Panc1 (cell line): ENCODE measurements at regions not wholly inside any gene's neighbourhood (a gene's known extent, or its start where the extent isn't known, plus 50 kb on each side); places are given as distances from the start of the nearest gene placed in this dataset.

Source experiments
- ATAC-seq: fragments of 200-7000 bp; cut with Tn5 transposase; 2 replicates; pipeline ENCODE4 v1.9.1; 2020; ENCODE audit warnings: mild to moderate bottlenecking, moderate library complexity
- BruUV-seq: library from RNA; stranded (reverse); fragments of 400-500 nt; replicated peaks from 2 replicates; lab custom pipeline; 2021; lab: Mats Ljungman, UMichigan
- CTCF ChIA-PET: fragments of 300-600 bp; sonication (Branson Sonifier 250); formaldehyde crosslinking; loops from one replicate; lab custom pipeline; 2022; ENCODE audit warnings: antibody characterized with exemption; lab: Charles Lee
- POLR2A ChIA-PET: fragments of 300-600 bp; sonication (Branson Sonifier 250); formaldehyde crosslinking; loops from one replicate; lab custom pipeline; 2022; ENCODE audit warnings: antibody characterized with exemption; lab: Charles Lee
- DNase-seq: peaks from one replicate; pipeline ENCODE4 v3.0.0-alpha.2; 2010; ENCODE audit warnings: low read depth, low spot score
- H3K27ac ChIP-seq: 2 replicates; pipeline ENCODE4 v1.5.1; 2011; ENCODE audit warnings: mild to moderate bottlenecking, low read length, inconsistent platforms
- H3K27me3 ChIP-seq: fragments of 200-500 bp; sonication (Bioruptor generic); 2 replicates; pipeline ENCODE4 v1.6.0; 2014; ENCODE audit warnings: low read length, inconsistent platforms; ENCODE audit not compliant: control insufficient read depth, insufficient read depth
- H3K36me3 ChIP-seq: fragments of 200-500 bp; sonication (Bioruptor generic); 2 replicates; pipeline ENCODE4 v1.5.1; 2014; ENCODE audit warnings: inconsistent platforms, mild to moderate bottlenecking, low read length, moderate library complexity; ENCODE audit not compliant: control insufficient read depth, insufficient read depth
- H3K4me1 ChIP-seq: 2 replicates; pipeline ENCODE4 v1.5.1; 2011; ENCODE audit warnings: inconsistent platforms, mild to moderate bottlenecking, low read length, moderate library complexity; ENCODE audit not compliant: control insufficient read depth, insufficient read depth
- H3K4me3 ChIP-seq, 2 experiments: 2 replicates each; pipeline ENCODE4 v1.5.1; 2011 to 2012; ENCODE audit warnings: low read depth in 2 of 2, low read length in 2 of 2, mild to moderate bottlenecking in 2 of 2, inconsistent platforms in 1 of 2, moderate library complexity in 1 of 2
- H3K9me3 ChIP-seq: fragments of 200-500 bp; sonication (Bioruptor generic); 2 replicates; pipeline ENCODE4 v1.5.1; 2014; ENCODE audit warnings: low read depth, mild to moderate bottlenecking, inconsistent platforms, low read length, moderate library complexity; ENCODE audit not compliant: control insufficient read depth, insufficient read depth
- POLR2AphosphoS5 ChIP-seq: IDR thresholded peaks from 2 replicates; pipeline ENCODE4 v1.6.1; 2012; ENCODE audit warnings: mild to moderate bottlenecking, low read depth, low read length, moderate library complexity
- SIN3A ChIP-seq: IDR thresholded peaks from 2 replicates; pipeline ENCODE4 v1.6.1; 2012; ENCODE audit warnings: low read depth, mild to moderate bottlenecking, low read length, moderate library complexity, borderline replicate concordance; ENCODE audit not compliant: insufficient read depth
- TCF7L2 ChIP-seq: IDR thresholded peaks from 2 replicates; pipeline ENCODE4 v1.6.1; 2011; ENCODE audit warnings: mild to moderate bottlenecking, low read depth, low read length, inconsistent platforms
- in situ Hi-C: cut with HindIII; loops from 2 replicates; pipeline ENCODE4 v1.10.0; 2016; ENCODE audit warnings: low sequenced_read_pairs, low pct_unique_long_range_greater_than_20kb
- intact Hi-C: fragments of 100-400 bp; cut with micrococcal nuclease; formaldehyde crosslinking; loops from one replicate; pipeline ENCODE4 v1.10.0; 2022; ENCODE audit not compliant: unreplicated experiment
- TF ChIP-seq, protein P1 (sequence below): fragments of 450-650 bp; IDR thresholded peaks from 2 replicates; pipeline ENCODE4 v1.5.1; 2017; ENCODE audit warnings: mild to moderate bottlenecking
- TF ChIP-seq, protein P2 (sequence below), 2 experiments: IDR thresholded peaks; 2 replicates each; pipeline ENCODE4 v1.6.1; 2011 to 2012; ENCODE audit warnings: low read depth in 2 of 2, control low read depth in 1 of 2, low read length in 1 of 2, mild to moderate bottlenecking in 1 of 2, moderate library complexity in 1 of 2; ENCODE audit not compliant: insufficient read depth in 1 of 2

DNA sequence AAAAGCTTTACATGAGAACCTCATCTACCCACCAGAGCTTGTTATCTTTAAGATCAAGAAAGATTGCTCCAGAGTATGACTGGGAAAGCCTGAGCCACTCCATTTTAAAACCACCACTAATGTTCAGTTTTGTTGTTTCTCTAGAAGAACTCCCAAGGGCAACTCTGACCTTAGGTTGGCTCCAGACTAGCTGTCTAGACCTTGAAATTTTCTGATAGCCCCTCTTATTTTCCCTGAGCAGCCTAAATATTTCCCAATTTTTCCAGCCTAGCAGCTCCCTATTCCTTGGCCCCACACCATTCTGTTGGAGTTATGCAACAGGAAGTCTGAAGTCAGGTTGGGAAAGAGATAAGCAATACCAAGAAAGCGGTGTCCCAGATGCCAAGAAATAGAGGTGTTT lies 84.6 kb upstream of the TCF21 start:
- no peak for ATAC-seq

DNA sequence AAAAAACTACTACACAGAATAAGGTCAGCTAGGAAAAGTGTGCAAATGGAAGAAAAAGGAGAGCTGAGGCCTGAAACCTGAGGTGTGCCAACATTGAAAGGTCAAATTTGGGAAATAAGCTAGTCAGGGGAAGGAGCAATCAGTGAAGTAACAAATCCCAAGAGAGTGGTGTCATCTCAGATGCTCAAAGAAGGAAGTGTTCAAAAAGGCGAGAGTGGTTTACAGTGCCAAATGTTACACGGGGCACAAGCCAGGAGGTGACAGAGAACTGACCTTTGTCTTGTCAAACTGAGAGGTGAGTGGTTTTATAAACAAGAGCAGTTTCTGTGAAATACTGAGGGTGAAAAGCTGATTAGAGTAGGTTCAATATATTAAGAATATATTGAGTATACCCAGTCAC lies 83.0 kb upstream of the TCF21 start:
- no TSS peak for BruUV-seq
- Histone ChIP-seq H3K27me3 (no peaks in the 10 kb centered on the region), H3K9me3 (no peaks in the 10 kb centered on the region), H3K4me3 (no peak overlapping the region), H3K27ac (no peak overlapping the region), H3K4me1 (no peaks in the 10 kb centered on the region), H3K36me3 (no peaks in the 10 kb centered on the region)
- ATAC-seq (no peak), DNase-seq (no peak)
- POLR2A ChIA-PET, result no interaction called here
- in situ Hi-C loops, result no loop called here
- CTCF ChIA-PET, result no interaction called here
- no peak for TF ChIP-seq SIN3A
- TF ChIP-seq, protein P1, sequence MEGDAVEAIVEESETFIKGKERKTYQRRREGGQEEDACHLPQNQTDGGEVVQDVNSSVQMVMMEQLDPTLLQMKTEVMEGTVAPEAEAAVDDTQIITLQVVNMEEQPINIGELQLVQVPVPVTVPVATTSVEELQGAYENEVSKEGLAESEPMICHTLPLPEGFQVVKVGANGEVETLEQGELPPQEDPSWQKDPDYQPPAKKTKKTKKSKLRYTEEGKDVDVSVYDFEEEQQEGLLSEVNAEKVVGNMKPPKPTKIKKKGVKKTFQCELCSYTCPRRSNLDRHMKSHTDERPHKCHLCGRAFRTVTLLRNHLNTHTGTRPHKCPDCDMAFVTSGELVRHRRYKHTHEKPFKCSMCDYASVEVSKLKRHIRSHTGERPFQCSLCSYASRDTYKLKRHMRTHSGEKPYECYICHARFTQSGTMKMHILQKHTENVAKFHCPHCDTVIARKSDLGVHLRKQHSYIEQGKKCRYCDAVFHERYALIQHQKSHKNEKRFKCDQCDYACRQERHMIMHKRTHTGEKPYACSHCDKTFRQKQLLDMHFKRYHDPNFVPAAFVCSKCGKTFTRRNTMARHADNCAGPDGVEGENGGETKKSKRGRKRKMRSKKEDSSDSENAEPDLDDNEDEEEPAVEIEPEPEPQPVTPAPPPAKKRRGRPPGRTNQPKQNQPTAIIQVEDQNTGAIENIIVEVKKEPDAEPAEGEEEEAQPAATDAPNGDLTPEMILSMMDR, result no peak
- intact Hi-C loops, result no loop called here

More for the DNA sequence above, 84.6 kb upstream of the TCF21 start:
- TF ChIP-seq POLR2AphosphoS5 (no peak), SIN3A (no peak)
- H3K27ac ChIP-seq, result no peak overlapping the region
- in situ Hi-C loops (no loop called here), intact Hi-C loops (no loop called here)
- H3K4me3 ChIP-seq, result no peak overlapping the region
- no peaks in the 10 kb centered on the region for H3K4me1 ChIP-seq
- H3K27me3 ChIP-seq, result no peaks in the 10 kb centered on the region
- ChIA-PET CTCF (no interaction called here), POLR2A (no interaction called here)
- no TSS peak for BruUV-seq
- no peak for DNase-seq
- H3K9me3 ChIP-seq, result no peaks in the 10 kb centered on the region
- no peaks in the 10 kb centered on the region for H3K36me3 ChIP-seq

DNA sequence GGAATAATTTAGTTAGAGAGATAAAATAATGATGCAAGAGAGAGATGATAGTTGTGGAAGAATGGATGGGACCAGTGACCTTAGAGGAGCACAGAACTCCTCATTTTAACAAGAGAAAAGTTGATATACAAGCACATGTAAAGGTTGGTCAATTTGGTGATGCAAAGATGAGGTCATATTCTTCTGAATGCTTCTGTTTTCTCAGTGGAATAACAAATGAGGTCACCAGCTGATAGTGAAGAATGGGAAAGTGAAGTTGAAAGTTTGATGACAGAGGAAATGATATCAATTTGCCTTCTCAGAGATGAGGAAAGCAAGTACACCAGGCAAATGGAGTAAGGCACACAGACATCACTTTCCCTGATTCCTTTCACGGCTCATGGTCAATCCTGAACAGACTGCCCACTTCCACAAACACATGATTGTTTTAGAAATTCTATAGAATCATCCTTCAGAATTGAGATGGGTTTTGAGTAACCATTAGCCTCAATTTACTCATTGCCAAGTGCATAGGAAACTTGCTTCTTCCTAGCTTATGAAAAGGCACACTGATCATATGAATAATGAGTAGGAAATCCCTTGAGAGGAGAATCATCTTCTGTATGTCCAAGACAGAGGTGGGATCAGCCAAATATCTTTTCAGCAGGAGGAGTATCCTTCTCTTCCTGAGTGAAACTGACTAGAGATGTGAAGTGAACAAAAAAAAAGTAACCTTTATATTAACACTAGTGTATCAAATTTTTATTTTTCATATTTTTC lies 82.4 kb upstream of the TCF21 start:
- Histone ChIP-seq H3K27ac (no peak overlapping the region), H3K36me3 (no peaks in the 10 kb centered on the region), H3K9me3 (no peaks in the 10 kb centered on the region), H3K27me3 (no peaks in the 10 kb centered on the region), H3K4me3 (no peak overlapping the region), H3K4me1 (no peaks in the 10 kb centered on the region)
- ATAC-seq (no peak), DNase-seq (no peak)
- BruUV-seq, result no TSS peak
- POLR2A ChIA-PET, result no interaction called here
- intact Hi-C loops, result no loop called here
- TF ChIP-seq, protein P1, result no peak
- TF ChIP-seq POLR2AphosphoS5 (no peak), TCF7L2 (no peak), SIN3A (no peak)
- TF ChIP-seq, protein P2, sequence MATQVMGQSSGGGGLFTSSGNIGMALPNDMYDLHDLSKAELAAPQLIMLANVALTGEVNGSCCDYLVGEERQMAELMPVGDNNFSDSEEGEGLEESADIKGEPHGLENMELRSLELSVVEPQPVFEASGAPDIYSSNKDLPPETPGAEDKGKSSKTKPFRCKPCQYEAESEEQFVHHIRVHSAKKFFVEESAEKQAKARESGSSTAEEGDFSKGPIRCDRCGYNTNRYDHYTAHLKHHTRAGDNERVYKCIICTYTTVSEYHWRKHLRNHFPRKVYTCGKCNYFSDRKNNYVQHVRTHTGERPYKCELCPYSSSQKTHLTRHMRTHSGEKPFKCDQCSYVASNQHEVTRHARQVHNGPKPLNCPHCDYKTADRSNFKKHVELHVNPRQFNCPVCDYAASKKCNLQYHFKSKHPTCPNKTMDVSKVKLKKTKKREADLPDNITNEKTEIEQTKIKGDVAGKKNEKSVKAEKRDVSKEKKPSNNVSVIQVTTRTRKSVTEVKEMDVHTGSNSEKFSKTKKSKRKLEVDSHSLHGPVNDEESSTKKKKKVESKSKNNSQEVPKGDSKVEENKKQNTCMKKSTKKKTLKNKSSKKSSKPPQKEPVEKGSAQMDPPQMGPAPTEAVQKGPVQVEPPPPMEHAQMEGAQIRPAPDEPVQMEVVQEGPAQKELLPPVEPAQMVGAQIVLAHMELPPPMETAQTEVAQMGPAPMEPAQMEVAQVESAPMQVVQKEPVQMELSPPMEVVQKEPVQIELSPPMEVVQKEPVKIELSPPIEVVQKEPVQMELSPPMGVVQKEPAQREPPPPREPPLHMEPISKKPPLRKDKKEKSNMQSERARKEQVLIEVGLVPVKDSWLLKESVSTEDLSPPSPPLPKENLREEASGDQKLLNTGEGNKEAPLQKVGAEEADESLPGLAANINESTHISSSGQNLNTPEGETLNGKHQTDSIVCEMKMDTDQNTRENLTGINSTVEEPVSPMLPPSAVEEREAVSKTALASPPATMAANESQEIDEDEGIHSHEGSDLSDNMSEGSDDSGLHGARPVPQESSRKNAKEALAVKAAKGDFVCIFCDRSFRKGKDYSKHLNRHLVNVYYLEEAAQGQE (IDR thresholded peaks at IDR 0.05; ENCODE audit: insufficient read depth in 1 of 2, low read depth in 2 of 2, low read length in 1 of 2), result no peak
- CTCF ChIA-PET, result no interaction called here
- in situ Hi-C loops, result no loop called here
